Smooth muscle cell (in vitro differentiated cells): ENCODE measurements at regions not wholly inside any gene's neighbourhood (a gene's known extent, or its start where the extent isn't known, plus 50 kb on each side); places are given as distances from the start of the nearest gene placed in this dataset.

ENCODE experiments used
- DNase-seq: peaks from one replicate; lab custom pipeline; 2025; ENCODE audit not compliant: unreplicated experiment; lab: John Stamatoyannopoulos, UW
- H2AFZ ChIP-seq: fragments of 200-600 bp; sonication (generic); 2 replicates; pipeline ENCODE4 v1.6.0; 2016; ENCODE audit warnings: antibody characterized with exemption, low read depth, mild to moderate bottlenecking
- H3F3A ChIP-seq: fragments of 200-600 bp; sonication (generic); 2 replicates; pipeline ENCODE4 v1.6.0; 2017; ENCODE audit warnings: antibody characterized with exemption, low read depth
- H3K27ac ChIP-seq: fragments of 200-600 bp; sonication (generic); 2 replicates; pipeline ENCODE4 v1.5.1; 2016; ENCODE audit warnings: low read depth, mild to moderate bottlenecking
- H3K27me3 ChIP-seq: fragments of 200-600 bp; sonication (generic); 2 replicates; pipeline ENCODE4 v1.6.1; 2016; ENCODE audit warnings: low read depth, mild to moderate bottlenecking
- H3K36me3 ChIP-seq: fragments of 200-600 bp; sonication (generic); 2 replicates; pipeline ENCODE4 v1.5.1; 2016; ENCODE audit warnings: low read depth
- H3K4me1 ChIP-seq: fragments of 200-600 bp; sonication (generic); 2 replicates; pipeline ENCODE4 v1.5.1; 2016; ENCODE audit warnings: low read depth
- H3K4me2 ChIP-seq: fragments of 200-600 bp; sonication (generic); 2 replicates; pipeline ENCODE4 v1.6.0; 2016; ENCODE audit warnings: mild to moderate bottlenecking
- H3K4me3 ChIP-seq: fragments of 200-600 bp; sonication (generic); 2 replicates; pipeline ENCODE4 v1.5.1; 2016; ENCODE audit warnings: mild to moderate bottlenecking
- H3K79me2 ChIP-seq: fragments of 200-600 bp; sonication (generic); 2 replicates; pipeline ENCODE4 v1.6.0; 2016; ENCODE audit warnings: low read depth, mild to moderate bottlenecking
- H3K9ac ChIP-seq: fragments of 200-600 bp; sonication (generic); 2 replicates; pipeline ENCODE4 v1.6.0; 2016; ENCODE audit warnings: low read depth
- H3K9me3 ChIP-seq: fragments of 200-600 bp; sonication (generic); replicated peaks from 2 replicates; pipeline ENCODE4 v1.5.1; 2016; ENCODE audit warnings: low read depth
- H4K20me1 ChIP-seq: fragments of 200-600 bp; sonication (generic); 2 replicates; pipeline ENCODE4 v1.6.0; 2016; ENCODE audit warnings: low read depth
- WGBS: methylation state at CpG from one replicate; pipeline ENCODE4 v1.1.7; 2016; ENCODE audit warnings: low lambda C conversion rate; 5-methylcytosine and 5-hydroxymethylcytosine counted together
- TF ChIP-seq, protein P1 (sequence below): fragments of 200-600 bp; sonication (generic); IDR thresholded peaks from 2 replicates; pipeline ENCODE4 v1.5.1; 2017; ENCODE audit warnings: borderline replicate concordance, mild to moderate bottlenecking, antibody characterized with exemption; ENCODE audit not compliant: insufficient read depth, poor library complexity, severe bottlenecking

DNA sequence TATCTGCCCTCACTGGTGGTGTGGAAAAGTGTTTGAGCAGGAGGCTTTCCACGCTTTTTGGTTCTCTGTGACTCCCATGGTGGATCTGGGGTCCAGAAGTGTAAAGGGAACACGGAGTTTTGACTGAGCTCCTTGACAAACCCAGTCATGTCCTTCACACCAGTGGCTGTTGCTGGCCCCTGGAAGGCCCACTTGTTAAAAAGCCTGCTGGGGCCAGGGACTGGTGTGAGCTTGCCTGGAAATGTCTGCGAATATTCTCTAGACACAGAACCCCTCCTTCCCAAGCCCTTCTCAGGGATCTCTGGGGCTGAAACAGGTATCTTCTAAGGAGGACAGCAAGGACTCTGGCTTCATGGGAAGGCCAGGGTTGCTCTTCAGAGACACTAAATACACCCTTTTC, 343.0 kb downstream of the TCERG1L start:
- no peak for DNase-seq
- Histone ChIP-seq H3K4me3 (no peak overlapping the region), H3K4me1 (no peaks in the 10 kb centered on the region), H2AFZ (no peak overlapping the region), H3K36me3 (no peaks in the 10 kb centered on the region), H3K27ac (no peak overlapping the region), H4K20me1 (no peaks in the 10 kb centered on the region), H3F3A (no peaks in the 10 kb centered on the region), H3K27me3 (no peaks in the 10 kb centered on the region), H3K9ac (no peak overlapping the region), H3K4me2 (no peak overlapping the region), H3K79me2 (no peaks in the 10 kb centered on the region), H3K9me3 (no peaks in the 10 kb centered on the region)
- TF ChIP-seq, protein P1, sequence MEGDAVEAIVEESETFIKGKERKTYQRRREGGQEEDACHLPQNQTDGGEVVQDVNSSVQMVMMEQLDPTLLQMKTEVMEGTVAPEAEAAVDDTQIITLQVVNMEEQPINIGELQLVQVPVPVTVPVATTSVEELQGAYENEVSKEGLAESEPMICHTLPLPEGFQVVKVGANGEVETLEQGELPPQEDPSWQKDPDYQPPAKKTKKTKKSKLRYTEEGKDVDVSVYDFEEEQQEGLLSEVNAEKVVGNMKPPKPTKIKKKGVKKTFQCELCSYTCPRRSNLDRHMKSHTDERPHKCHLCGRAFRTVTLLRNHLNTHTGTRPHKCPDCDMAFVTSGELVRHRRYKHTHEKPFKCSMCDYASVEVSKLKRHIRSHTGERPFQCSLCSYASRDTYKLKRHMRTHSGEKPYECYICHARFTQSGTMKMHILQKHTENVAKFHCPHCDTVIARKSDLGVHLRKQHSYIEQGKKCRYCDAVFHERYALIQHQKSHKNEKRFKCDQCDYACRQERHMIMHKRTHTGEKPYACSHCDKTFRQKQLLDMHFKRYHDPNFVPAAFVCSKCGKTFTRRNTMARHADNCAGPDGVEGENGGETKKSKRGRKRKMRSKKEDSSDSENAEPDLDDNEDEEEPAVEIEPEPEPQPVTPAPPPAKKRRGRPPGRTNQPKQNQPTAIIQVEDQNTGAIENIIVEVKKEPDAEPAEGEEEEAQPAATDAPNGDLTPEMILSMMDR: no peak
- 80% methylated on average over 3 of the region's 3 CpGs for WGBS

DNA sequence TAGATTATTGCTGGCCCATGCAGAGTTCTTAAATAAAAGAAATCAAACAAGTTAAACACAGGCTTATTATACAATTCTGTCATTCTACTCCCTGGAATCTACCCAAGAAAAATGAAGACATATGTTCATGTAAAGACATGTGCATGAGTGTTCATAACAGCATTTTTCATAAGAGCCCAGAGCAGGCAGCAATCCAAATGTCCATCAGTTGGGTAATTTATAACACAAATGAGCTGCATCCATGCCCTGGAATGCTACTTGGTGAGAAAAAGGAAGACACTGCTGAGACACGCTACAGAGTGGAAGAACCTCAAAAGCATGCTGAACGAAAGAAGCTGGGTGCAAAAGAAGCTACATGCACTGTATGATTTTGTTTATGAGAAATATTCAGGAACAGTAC, 342.6 kb downstream of the TCERG1L start:
- Histone ChIP-seq H3K27ac (no peak overlapping the region), H4K20me1 (no peaks in the 10 kb centered on the region), H3K4me3 (no peak overlapping the region), H2AFZ (no peak overlapping the region), H3K79me2 (no peaks in the 10 kb centered on the region), H3K36me3 (no peaks in the 10 kb centered on the region), H3K4me2 (no peak overlapping the region), H3F3A (no peaks in the 10 kb centered on the region), H3K4me1 (no peaks in the 10 kb centered on the region), H3K9me3 (no peaks in the 10 kb centered on the region), H3K27me3 (no peaks in the 10 kb centered on the region), H3K9ac (no peak overlapping the region)
- WGBS: 79% methylated on average over 2 of the region's 2 CpGs
- no peak for DNase-seq
- TF ChIP-seq, protein P1: no peak

DNA sequence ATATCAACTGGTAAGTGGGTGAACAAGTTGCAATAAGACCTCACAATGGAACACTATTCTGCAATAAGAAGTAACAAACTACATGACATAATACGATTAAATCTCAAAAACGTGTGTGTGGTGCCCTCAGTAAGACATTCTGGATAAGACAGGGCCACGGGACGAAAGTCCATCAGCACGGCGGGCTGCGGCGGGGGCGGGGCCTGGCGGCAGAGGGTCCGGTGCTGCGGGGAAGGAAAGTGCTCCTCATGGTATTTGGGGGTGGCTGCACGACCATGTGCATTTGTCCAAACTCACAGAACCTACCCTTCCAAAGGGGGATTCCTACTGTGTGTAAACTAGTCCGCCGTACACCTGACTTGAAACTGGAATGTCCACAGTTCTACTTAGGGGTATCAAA, 341.8 kb downstream of the TCERG1L start:
- TF ChIP-seq, protein P1: no peak
- H3K27ac ChIP-seq: no peak overlapping the region
- H3K36me3 ChIP-seq: no peaks in the 10 kb centered on the region
- H3K9ac ChIP-seq: no peak overlapping the region
- H3K27me3 ChIP-seq: no peaks in the 10 kb centered on the region
- no peaks in the 10 kb centered on the region for H3K4me1 ChIP-seq
- no peaks in the 10 kb centered on the region for H4K20me1 ChIP-seq
- no peak overlapping the region for H3K4me3 ChIP-seq
- 92% methylated on average over 15 of the region's 15 CpGs for WGBS
- no peak overlapping the region for H2AFZ ChIP-seq
- no peak overlapping the region for H3K4me2 ChIP-seq
- no peaks in the 10 kb centered on the region for H3K9me3 ChIP-seq
- no peaks in the 10 kb centered on the region for H3F3A ChIP-seq
- no peak for DNase-seq
- H3K79me2 ChIP-seq: no peaks in the 10 kb centered on the region

DNA sequence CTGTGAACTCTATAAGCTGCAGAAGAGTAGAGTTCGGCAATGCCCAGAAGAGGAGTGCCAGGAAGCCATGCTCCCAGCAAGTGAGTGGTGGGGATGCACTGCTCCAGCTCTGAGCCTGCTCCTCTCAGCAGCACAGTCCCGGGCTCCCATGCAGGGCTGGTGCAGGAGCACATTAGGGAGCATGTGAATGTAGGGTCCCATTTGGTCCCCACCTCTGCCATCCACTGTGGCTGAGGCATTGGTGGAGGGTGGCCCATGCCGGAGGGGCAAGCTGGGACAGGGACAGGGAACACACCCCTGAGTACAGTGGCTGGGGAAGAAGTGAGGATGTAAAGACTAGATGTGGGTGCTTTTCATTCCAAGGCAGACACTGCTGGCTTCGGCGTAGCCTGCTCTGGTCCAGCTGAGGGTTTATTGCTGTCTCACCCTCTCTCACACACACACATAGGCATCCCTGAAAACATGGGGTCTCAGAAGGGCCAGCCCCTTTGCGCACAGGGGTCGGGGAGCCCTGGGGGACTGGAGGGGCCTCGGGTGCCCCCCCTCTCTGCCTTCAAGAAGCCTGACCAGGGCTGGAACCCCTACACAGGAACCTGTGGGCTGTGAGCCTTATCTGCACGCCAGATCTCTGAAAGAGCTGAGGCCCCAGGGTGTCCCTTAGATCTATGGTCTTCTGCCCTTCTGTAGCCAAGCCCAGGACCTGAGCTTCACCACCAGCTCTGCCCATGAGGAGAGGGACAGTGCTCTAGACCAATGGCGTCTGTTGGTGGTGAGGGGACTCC, 341.0 kb downstream of the TCERG1L start:
- no peak for DNase-seq

More for the DNA sequence above, 341.0 kb downstream of the TCERG1L start:
- Histone ChIP-seq H3K4me3 (no peak overlapping the region), H3K27ac (no peak overlapping the region), H3K27me3 (no peaks in the 10 kb centered on the region), H3K9me3 (no peaks in the 10 kb centered on the region), H3K9ac (no peak overlapping the region), H3K4me1 (no peaks in the 10 kb centered on the region), H3K79me2 (no peaks in the 10 kb centered on the region), H3K4me2 (no peak overlapping the region), H2AFZ (no peak overlapping the region), H3F3A (no peaks in the 10 kb centered on the region), H3K36me3 (no peaks in the 10 kb centered on the region), H4K20me1 (no peaks in the 10 kb centered on the region)
- TF ChIP-seq, protein P1: no peak
- 91% methylated on average over 9 of the region's 10 CpGs for WGBS
